Heart left ventricle (tissue), 13 donors: ENCODE measurements at regions not wholly inside any gene's neighbourhood (a gene's known extent, or its start where the extent isn't known, plus 50 kb on each side); places are given as distances from the start of the nearest gene placed in this dataset.

ENCODE experiments used
- CTCF ChIP-seq, 12 donors: fragments of 200-600 bp; sonication (generic) in 4 of 12; IDR thresholded peaks; one replicate each; pipeline versions ENCODE4 v1.5.0 to v1.8.0; 2018 to 2022; ENCODE audit warnings: antibody characterized with exemption in 12 of 12, mild to moderate bottlenecking in 5 of 12
- POLR2A ChIP-seq, 2 donors: fragments of 450-650 bp; IDR thresholded peaks; one replicate each; pipeline ENCODE4 v1.6.1; 2017; ENCODE audit warnings: antibody characterized with exemption in 2 of 2, mild to moderate bottlenecking in 2 of 2, moderate library complexity in 2 of 2
- donor health status: ischemic (EF 13 %, LVEDD 7.1; RV severe dilation, severe dysfunction).
- donor health status: DM: no; HTN: yes; CAD: no.
- donor health status: DM: no; HTN: no; CAD: no.
- donor health status: ischemic (EF 25% LVEDD 6.9; RV normal size, moderate dysfunction).
- donor health status: ischemic (EF 25% LVEDD 5.7; RV mildly dilated, moderate dysfunction).
- donor health status: ischemic (EF 35%, LVEDD 5.7; RV mildly dilated, moderate dysfunction).
- donor health status: nonischemic (EF 11% LVEDD 7.7; RV severe dilation, severe dysfunction).
- donor health status: DM: yes; HTN: yes; CAD: no.
- donor health status: PGD.
- donor health status: ischemic (EF 29% LVEDD 5.4; RV normal size, mild dysfunction).
- donor health status: nonischemic (EF 23%, LVEDD 6.1; RV moderate dilation, normal function).

GRCh38 chr2:15835991-15836688, 104.2 kb upstream of the MYCN start:
- TF ChIP-seq CTCF (IDR thresholded peaks at IDR 0.05) (no peak), POLR2A (IDR thresholded peaks at IDR 0.05) (no peak)
